HG02642 (cell line): ENCODE measurements at regions not wholly inside any gene's neighbourhood (a gene's known extent, or its start where the extent isn't known, plus 50 kb on each side); places are given as distances from the start of the nearest gene placed in this dataset.

Source experiments
- ATAC-seq: cut with Tn5 transposase; IDR thresholded peaks from one replicate; pipeline ENCODE4 v1.9.1; 2021; ENCODE audit warnings: mild to moderate bottlenecking; ENCODE audit not compliant: unreplicated experiment, poor library complexity

DNA sequence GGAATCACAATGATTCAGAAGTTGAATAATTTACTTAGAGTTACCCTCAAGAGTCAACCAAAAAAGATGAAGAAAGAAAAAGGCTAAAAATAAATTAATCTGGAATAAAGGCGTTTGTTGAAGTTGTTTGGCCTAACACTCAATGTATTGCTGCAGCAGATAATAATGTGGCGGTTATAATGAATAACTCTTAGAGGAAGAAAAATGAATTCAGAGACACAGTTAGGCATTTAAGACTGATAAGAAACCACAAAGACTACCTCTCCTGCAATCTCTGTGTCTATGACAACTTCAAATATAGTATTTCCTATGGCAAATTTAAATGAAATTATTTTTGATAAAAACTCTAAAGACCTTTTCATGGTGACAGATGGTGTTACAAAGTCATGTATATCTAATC is 1369.1 kb upstream of the AGA start:
- no peak for ATAC-seq

DNA sequence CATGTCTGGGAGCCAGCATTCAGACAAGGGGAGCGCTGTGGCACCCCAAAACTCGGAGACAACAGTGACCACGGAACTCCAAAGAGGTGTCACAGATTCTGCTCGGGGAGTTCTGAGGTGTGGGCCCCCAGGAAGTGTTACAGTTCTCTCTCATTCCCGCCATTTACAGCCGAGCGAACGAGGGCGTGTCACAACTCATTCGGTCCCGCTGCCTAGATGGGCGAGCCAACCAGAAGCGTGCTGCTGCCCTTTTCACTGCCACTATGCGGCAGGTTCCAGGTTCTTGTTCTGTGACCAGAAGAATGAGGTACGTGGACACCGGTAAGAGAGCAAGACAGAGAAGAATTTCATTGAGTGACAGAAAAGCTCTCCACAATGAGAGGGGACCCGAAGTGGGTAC is 1370.6 kb upstream of the AGA start:
- no peak for ATAC-seq

DNA sequence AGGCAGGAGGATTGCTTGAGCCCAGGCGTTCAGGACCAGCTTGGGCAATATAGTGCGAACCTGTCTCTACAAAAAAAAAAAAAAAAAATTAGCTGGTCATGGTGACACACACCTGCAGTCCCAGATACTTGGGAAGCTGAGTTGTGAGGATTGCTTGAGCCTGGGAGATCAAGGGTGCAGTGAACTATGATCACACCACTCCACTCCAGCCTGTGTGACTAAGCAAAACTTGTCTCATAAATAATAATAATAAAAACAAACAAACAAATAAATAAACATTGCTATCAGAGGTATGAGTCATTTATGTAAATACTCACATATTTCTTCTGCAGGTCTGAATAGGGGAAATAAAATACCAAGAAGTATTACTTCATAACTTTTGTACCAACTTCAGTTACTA is 1372.7 kb upstream of the AGA start:
- no peak for ATAC-seq

DNA sequence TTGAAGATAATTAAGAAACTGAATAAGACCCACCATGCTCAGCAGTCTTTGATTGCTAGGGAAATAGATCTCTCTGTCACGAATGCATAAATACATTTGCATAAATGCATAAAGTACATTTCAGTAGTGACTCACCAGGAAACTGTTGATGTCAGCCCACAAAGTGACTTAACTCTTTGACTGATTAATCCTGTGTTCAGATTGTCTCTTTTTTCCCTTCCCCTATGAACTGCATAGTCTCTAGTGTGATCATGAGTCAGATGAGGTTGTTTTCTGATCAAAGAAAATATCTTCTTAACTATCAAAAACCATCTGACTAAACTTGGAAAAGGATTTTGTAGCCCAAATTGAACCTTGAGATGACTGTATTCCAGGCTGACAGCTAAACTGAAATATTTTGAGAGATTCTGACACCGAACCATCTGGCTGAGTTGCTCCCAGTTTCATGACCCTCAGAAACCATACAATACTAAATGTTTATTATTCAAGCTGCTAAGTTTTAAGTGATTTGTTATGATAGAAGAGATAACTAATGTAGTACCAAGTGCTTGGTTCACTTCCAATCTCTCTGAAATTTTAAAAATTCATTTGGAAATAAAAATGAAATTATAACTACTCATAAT is 1381.5 kb upstream of the AGA start:
- no peak for ATAC-seq

DNA sequence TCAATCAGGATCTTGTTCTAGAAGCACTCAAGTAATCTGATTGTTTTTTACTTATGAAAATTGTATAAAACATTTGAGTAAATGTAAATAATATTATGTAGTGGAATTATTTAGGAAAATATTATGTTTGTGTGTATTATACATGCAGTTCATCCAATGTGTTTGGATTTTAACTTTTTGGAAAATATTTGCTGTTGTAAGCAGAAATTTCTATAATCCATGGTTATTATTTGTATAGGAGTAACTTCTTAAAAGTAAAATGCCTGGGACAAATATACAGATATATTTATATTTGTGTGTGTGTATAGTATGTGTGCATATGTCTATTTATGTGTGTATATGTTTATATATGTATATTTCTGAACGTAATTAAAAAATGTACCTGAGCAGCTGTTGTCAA is 1394.6 kb upstream of the AGA start:
- ATAC-seq: no peak

DNA sequence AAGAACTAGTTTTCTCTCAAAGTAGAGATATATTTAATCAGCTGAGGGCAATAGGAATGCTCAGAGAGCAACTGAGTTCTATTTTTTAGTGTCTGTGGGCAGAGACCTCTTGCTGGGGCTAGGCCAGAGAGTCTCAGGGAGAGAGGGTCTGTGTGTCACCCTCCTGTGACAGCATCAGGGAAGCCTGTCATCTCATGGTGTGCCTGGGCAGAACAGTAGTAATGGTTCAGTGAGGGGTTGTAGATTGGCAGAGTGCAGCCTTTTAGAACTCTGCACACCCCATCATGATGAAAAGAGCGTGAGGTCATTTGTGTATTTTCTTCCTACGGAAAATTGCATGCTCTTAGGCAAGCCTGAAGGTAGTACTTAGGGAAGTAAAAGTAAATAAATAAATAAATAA is 1396.5 kb upstream of the AGA start:
- ATAC-seq: no peak

DNA sequence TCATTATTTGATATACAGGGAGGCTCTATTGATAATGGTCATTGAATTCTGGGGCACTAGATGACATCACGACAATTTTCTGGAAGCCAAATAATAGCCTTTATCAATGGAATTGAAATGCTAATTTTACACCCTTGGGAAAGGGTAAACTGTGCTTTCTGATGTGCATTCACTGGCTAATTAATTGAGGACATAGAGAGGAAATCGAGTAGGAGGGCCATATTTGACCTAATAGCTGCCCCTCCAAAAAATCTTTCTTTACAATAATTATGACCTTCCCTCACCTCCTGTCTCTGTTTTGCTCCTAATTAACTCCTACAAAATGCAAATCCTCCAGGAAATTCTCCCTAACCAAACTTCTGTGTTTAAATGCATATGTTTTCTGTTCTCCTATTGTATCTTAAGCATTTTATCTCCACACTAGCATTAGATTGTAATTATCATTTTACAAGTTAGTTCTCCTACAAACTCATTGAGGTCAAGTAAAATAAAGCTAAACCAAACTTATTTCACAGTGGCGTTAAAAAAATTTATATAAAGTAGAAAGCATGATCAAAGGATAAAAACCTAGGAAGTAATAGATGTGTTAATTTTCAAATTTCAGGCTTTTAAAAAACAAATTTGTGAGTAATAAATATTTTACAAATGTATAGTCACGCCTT is 1414.0 kb upstream of the AGA start:
- no peak for ATAC-seq

DNA sequence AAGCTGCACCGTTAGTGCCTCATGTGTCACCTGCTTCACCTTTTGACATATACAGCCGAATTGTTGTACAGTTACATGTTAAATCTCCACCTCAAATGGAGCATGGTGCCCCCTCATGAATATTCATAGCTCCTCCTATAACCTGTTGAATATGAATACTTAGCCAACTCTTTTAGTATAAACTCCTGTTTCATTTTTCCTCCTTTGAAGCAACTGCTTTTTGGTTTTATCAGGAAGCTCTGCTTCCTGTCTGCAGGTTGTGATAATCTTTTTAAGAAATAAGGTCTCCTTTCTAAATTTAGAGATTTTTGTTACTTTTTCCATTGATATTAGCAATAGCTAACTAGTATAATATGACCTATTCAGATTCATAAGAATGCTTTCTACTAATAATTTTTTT is 1429.2 kb upstream of the AGA start:
- ATAC-seq: no peak

DNA sequence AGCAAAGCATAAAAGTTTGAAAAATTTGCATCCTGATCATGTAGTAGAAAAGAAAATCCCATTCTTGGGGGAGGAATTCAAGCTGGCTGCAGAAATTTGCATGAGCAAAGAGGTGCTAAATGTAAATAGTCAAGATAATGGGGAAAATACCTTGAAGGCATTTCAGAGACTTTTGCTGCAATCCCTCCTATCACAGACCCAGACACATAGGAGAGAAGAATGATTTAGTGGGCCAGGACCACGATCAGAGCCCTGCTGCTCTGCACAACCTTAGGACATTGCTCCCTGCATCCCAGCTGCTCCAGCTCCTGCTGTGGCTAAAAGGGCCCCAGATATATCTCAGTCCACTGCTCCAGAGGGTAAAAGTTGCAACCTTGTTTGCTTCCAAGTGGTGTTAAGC is 1439.7 kb upstream of the AGA start:
- ATAC-seq: no peak

DNA sequence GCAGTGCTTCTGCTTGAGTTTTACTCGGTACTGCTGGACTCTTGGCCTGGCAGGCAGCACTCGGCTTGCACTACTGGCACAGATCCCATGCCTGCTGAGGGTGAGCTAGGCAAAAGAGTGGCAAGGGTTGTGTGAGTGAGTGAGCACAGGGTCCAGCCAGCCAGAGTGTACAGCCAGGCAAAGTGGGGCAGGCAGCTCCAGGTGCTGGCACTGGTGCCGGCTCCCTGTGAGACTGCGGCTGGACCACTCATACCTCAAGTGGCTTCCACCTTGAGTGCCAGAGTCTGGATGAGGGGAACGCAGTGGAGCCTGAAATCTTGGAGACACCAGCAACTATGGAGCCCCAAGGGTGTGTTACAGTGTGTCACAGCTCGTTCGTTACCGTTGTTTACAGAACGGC is 1451.9 kb upstream of the AGA start:
- ATAC-seq: no peak

DNA sequence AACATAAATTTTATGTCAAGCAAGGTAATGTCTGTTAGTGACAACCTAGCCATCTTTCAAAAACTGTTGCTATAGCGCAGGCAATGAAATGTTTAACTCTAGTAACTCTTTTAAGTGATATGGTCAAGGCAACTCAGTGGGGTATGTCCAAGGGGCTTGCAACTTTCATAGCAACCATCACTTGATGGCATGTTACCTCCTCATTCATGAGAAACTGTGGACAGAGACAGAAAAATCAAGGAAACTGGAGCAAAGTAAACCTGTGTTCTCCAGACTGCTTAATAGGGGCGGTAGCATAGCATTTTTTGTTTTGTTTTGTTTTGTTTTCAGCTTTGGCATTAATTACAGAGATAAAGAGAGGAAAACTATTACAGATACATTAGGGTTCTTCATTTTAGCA is 1456.8 kb upstream of the AGA start:
- no peak for ATAC-seq

DNA sequence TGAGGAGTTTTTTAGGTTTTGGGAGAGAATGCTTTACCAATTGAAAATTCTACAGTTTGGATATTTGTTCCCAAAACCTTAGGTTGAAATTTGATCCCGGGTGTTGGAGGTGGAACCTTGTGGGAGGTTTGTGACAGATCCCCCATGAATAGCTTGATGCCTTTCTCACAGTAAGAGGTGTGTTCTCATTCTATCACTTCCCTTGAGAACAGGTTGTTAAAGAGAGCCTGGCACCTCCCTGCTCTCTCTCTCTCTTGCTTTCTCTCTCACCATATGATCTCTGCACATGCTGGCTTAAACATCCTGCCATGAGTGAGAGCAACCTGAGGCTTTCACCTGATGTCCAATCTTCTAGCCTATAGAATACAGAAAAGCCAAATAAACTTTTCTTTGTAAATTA is 1475.5 kb upstream of the AGA start:
- no peak for ATAC-seq

DNA sequence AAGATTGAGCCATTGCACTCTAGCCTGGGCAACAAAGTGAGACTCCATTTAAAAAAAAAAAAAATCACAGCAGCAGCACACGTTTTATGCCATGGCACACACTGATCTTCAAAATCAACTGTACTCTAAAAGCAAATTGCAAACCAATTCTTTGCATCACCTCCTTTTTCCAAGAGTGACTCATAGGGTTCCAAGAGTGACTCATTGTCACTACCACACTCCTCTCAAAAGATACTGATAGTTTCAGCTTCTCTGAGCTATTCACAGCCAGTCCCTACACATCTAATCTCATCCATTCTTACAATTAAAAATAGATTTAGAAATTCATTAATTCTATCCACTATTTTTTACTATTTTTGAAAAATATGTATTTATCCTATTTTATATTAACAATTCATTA is 1494.9 kb upstream of the AGA start:
- ATAC-seq: no peak

DNA sequence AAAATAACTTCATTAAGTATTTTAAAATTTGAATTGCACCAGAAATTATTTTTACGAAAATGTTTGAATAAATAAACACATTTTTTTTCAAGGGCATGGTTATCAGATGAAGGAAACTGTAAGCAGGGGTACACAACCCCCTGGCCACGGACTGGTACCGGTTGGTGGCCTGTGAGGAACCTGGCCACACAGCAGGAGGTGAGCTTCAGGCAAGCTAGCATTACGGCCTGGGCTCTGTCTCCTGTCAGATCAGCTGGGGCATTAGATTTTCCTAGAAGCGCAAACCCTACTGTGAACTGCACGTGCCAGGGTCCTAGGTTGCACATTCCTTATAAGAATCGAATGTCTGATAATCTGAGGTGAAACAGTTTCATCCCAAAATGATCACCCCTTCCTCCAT is 1499.7 kb upstream of the AGA start:
- no peak for ATAC-seq

DNA sequence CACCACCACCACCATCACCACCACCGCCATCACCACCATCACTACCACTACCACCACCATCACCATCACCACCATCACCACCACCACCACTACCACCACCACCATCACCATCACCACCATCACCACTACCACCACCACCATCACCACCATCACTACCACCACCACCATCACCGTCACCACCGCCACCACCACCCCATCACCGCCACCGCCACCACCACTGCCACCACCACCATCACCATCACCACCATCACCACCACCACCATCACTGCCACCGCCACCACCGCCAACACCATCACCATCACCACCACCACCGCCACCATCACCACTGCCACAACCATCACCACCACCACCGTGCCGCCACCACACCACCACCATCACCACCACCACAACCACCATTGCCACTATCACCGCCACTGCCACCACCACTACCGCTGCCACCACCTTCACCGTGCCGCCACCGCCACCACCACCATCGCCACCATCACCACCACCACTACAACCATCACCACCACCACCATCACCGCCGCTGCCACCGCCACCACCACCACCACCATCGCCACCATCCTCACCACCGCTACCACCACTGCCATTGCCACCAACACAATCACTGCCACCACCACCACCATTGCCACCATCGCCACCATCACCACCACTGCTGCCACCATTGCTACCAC is 1511.3 kb upstream of the AGA start:
- no peak for ATAC-seq

DNA sequence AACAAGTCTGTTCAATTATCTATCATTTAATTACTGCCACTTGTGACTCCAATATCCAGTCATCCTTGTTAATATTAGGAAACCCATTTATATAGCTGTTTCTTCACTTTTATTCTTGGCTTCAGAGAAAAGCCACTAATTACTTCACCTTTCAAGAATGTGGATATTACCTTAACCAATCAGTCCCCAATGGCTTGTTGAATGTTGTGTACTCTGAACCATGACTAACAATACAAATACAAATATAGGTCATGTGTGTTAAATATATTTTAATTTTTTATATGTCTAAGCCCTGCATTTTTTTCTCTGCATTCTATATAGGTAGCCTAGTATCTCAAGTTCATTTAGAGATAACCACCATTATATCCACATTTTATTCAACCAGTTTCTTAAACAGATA is 1513.4 kb upstream of the AGA start:
- no peak for ATAC-seq

DNA sequence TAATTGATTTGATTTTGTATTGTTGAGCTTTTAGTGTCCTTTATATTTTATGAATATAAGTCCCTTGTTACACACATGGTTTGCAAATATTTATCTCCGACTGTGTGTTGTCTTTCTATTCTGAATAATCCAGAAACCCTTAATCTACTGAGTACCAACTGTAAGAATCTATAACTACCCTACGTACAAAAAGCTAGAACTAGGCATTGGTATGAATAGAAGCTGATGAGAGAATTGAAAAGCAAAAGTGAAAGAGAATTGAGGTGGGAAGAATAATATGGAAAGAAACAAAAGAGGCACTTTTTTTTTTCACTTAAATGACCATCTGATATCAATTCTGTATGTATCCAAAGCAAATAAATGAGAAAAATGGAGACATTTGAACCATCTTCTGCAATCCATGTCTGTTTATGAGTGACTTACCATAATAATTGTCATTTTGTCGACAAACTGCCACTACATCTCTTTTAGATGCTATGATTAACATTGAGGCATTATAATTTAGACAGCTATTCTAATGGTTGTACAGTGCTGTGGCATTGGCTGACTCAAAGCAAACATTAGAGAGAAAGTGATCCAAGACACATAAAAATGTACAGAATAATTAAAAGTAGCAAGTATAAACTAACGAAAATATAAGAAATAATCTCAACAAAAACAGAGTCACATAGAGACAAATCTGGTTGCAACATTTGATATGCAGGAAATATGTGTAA is 1516.6 kb upstream of the AGA start:
- no peak for ATAC-seq

DNA sequence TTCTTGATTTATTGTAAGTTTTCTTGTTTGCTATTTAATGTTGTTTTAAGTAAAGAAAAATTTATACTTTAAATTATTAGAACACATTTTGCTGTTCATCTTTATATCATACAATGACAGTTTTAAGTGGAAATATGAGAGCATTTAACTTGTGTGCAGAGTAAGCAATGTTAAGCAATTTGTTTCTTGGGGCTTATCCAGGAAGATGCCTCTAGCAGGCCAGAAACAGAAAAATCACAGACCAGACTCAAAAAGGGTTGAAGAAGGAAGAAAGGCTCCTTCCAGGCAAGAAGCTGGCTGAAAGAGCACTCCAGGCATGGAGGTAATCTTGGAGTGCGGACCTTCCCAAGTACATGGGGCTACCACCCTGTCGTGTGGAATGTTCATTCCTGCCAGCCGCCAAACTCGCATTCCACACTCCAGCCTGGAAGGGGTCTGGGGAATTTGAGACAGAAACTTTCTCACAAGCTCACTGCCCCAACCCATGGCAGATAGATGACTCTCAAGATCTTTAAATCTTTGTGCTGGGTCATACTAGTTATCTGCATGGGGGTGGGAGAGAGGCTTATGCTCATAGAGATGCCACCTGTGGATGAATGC is 1521.3 kb upstream of the AGA start:
- no peak for ATAC-seq

DNA sequence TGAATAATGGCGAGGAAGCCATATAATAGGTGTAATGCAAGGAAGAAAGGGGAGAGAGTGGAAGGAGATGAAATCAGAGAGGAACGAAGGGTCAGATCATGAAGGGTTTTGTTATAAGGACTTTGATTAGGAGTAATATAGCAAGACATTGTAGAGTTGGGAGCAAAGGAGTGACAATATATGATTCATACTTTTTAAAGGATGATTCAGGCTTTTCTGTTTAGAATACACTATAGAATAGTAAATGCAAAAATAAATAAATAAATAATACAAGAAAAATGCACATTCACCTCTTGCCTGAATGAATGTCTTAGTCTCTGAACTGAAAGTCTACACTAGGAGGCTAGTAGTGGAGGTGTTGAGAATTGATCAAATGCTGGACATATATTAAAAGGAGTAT is 1524.4 kb upstream of the AGA start:
- no peak for ATAC-seq

DNA sequence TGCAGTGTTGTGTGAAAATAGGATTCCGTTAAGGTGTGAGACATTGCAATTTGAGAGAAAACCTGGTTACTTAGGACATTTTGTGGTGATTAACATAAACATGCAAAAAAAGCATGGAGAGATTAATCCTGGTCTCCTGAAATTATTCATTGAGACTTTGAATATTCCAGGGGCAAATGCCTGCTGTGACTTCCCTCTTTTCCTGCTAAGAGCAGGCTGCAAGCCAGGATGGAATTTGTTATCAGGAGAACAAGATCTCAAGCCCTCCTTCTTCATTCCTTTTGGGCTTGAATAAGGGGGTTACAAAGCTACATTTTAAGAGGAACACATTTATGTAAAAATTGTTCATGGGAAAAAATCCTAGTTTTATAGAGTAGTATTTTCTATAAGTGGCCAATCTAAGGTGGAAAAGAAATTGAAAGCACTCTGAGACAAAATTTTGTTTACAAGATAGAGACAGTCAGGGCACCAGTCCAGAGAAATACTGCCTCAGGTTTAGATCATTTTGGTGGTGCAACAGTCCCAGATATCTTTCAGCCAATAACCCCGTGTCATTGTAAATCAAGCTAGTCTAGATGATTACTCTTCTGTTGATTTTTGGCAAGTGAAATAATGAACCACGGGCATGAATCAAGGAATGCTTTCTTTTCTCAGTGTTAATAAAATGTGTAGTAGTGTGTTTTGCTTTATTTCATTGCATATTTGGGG is 1528.3 kb upstream of the AGA start:
- no peak for ATAC-seq
